Prostate gland (tissue), 2 donors: ENCODE measurements at regions not wholly inside any gene's neighbourhood (a gene's known extent, or its start where the extent isn't known, plus 50 kb on each side); places are given as distances from the start of the nearest gene placed in this dataset.

Experiments
- DNase-seq: peaks from one replicate; pipeline ENCODE4 v3.0.0-alpha.2; 2019; ENCODE audit warnings: low spot score
- H3K27ac ChIP-seq, 2 donors: fragments of 200-600 bp; sonication (generic); 2 replicates each; pipeline ENCODE4 v1.5.1; 2017 to 2019
- H3K27me3 ChIP-seq: fragments of 200-600 bp; sonication (generic); replicated peaks from 2 replicates; pipeline ENCODE4 v1.5.1; 2019; ENCODE audit not compliant: insufficient read depth
- H3K36me3 ChIP-seq, 2 donors: fragments of 200-600 bp; sonication (generic); 1 replicate in 1 of 2; 2 replicates in 1 of 2; pipeline versions ENCODE4 v1.5.1 to v1.8.1; 2017 to 2019
- H3K4me1 ChIP-seq: fragments of 200-600 bp; sonication (generic); replicated peaks from 2 replicates; pipeline ENCODE4 v1.5.1; 2019
- H3K4me3 ChIP-seq, 2 donors: fragments of 200-600 bp; sonication (generic); 2 replicates each; pipeline ENCODE4 v1.5.1; 2017 to 2019
- H3K9me3 ChIP-seq: fragments of 200-600 bp; sonication (generic); 2 replicates; pipeline ENCODE4 v1.5.1; 2017
- CTCF ChIP-seq, 4 experiments: fragments of 200-600 bp in 2 of 4; fragments of 450-650 bp in 2 of 4; sonication (generic) in 2 of 4; IDR thresholded peaks; 1 replicate in 3 of 4; 2 replicates in 1 of 4; pipeline ENCODE4 v1.5.1; 2016 to 2019; ENCODE audit warnings: antibody characterized with exemption in 4 of 4, mild to moderate bottlenecking in 2 of 4, moderate library complexity in 2 of 4
- POLR2A ChIP-seq: fragments of 450-650 bp; IDR thresholded peaks from one replicate; pipeline ENCODE4 v1.6.1; 2016; ENCODE audit warnings: antibody characterized with exemption, mild to moderate bottlenecking
- POLR2AphosphoS5 ChIP-seq: sonication (generic); formaldehyde crosslinking; IDR thresholded peaks from one replicate; pipeline ENCODE4 v1.6.1; 2017; ENCODE audit warnings: antibody characterized with exemption
- WGBS: methylation state at CpG from one replicate; pipeline ENCODE4 v1.1.5; 2018; 5-methylcytosine and 5-hydroxymethylcytosine counted together
- intact Hi-C: fragments of 100-400 bp; cut with DNase I; formaldehyde crosslinking; loops from one replicate; pipeline ENCODE4 v1.14.2; 2022

- TF ChIP-seq CTCF (IDR thresholded peaks at IDR 0.05) (no peak), POLR2AphosphoS5 (no peak), POLR2A (no peak)
- H3K27ac ChIP-seq = peak overlapping the region; percentile 75 to 81
- H3K4me3 ChIP-seq = no peak overlapping the region
- H3K4me1 ChIP-seq = peaks cover 20% of the 10 kb centered on the region
- no peaks in the 10 kb centered on the region for H3K36me3 ChIP-seq
- 21% methylated on average over 5 of the region's 5 CpGs for WGBS
- DNase-seq = no peak
- H3K9me3 ChIP-seq = no peaks in the 10 kb centered on the region
- no peaks in the 10 kb centered on the region for H3K27me3 ChIP-seq
- intact Hi-C loops = no loop called here
These were observed 137.7 kb upstream of the HAAO start for GRCh38 chr2:42930025-42930581.

- H3K27ac ChIP-seq = peak overlapping the region; percentile 75 to 81
- H3K36me3 ChIP-seq = no peaks in the 10 kb centered on the region
- TF ChIP-seq POLR2A = no peak
- no peak for TF ChIP-seq POLR2AphosphoS5
- TF ChIP-seq CTCF (IDR thresholded peaks at IDR 0.05) = no peak
- H3K9me3 ChIP-seq = no peaks in the 10 kb centered on the region
- WGBS = 73% methylated on average over 4 of the region's 4 CpGs
- H3K4me1 ChIP-seq = peaks cover 25% of the 10 kb centered on the region
- no peaks in the 10 kb centered on the region for H3K27me3 ChIP-seq
- intact Hi-C loops = loop anchor here (5.0 kb wide), 1 partner anchor 62 kb away; no protein-coding TSS in a partner anchor
- no peak overlapping the region for H3K4me3 ChIP-seq
- no peak for DNase-seq
These were observed 137.2 kb upstream of the HAAO start for GRCh38 chr2:42929546-42930024.

GRCh38 chr2:42928692-42929545, 136.5 kb upstream of the HAAO start:
- intact Hi-C loops = loop anchor here (5.0 kb wide), 1 partner anchor 62 kb away; no protein-coding TSS in a partner anchor
- Histone ChIP-seq H3K27ac (peak overlapping the region; percentile 78 to 81), H3K4me1 (peaks cover 27% of the 10 kb centered on the region), H3K9me3 (no peaks in the 10 kb centered on the region), H3K36me3 (no peaks in the 10 kb centered on the region), H3K27me3 (no peaks in the 10 kb centered on the region), H3K4me3 (no peak overlapping the region)
- 55% methylated on average over 13 of the region's 13 CpGs for WGBS
- no peak for DNase-seq
- TF ChIP-seq CTCF (IDR thresholded peaks at IDR 0.05) (peak in 2 of 4 experiments; percentile 20 to 31), POLR2AphosphoS5 (no peak)

GRCh38 chr2:42928161-42928691, 135.8 kb upstream of the HAAO start:
- peaks cover 27% of the 10 kb centered on the region for H3K4me1 ChIP-seq

More at GRCh38 chr2:42928161-42928691, 135.8 kb upstream of the HAAO start:
- intact Hi-C loops = loop anchor here (5.0 kb wide), 1 partner anchor 61 kb away; no protein-coding TSS in a partner anchor
- TF ChIP-seq POLR2A (no peak), CTCF (IDR thresholded peaks at IDR 0.05) (no peak), POLR2AphosphoS5 (no peak)
- 38% methylated on average over 9 of the region's 9 CpGs for whole genome bisulfite sequencing
- H3K27me3 ChIP-seq = no peaks in the 10 kb centered on the region
- H3K9me3 ChIP-seq = no peaks in the 10 kb centered on the region
- peak overlapping the region; percentile 78 to 81 for H3K27ac ChIP-seq
- H3K36me3 ChIP-seq = no peaks in the 10 kb centered on the region
- H3K4me3 ChIP-seq = no peak overlapping the region
- no peak for DNase-seq
